ENCODE measurements at regions not wholly inside any gene's neighbourhood (a gene's known extent, or its start where the extent isn't known, plus 50 kb on each side); places are given as distances from the start of the nearest gene placed in this dataset.

- no peak for TF ChIP-seq POLR2A (IDR thresholded peaks at IDR 0.05)
- TF ChIP-seq CTCF (IDR thresholded peaks at IDR 0.05): no peak
Measured at GRCh38 chr4:32022071-32022470, 1301.9 kb downstream of the PCDH7 start.
